G401 (cell line): ENCODE measurements at regions not wholly inside any gene's neighbourhood (a gene's known extent, or its start where the extent isn't known, plus 50 kb on each side); places are given as distances from the start of the nearest gene placed in this dataset.

Experiments
- DNase-seq: peaks from one replicate; pipeline ENCODE4 v3.0.0-alpha.2; 2015; ENCODE audit warnings: low spot score
- in situ Hi-C: cut with HindIII; loops from 2 replicates; pipeline ENCODE4 v1.10.0; 2016; ENCODE audit warnings: low sequenced_read_pairs, mixed read lengths

- in situ Hi-C loops = no loop called here
- no peak for DNase-seq
These were observed 84.7 kb upstream of the SOX5 start for GRCh38 chr12:24034160-24034559.

- no peak for DNase-seq
- in situ Hi-C loops = no loop called here
These were observed 77.9 kb upstream of the SOX5 start for GRCh38 chr12:24027352-24027751.

- in situ Hi-C loops = no loop called here
These were observed 75.8 kb upstream of the SOX5 start for GRCh38 chr12:24025153-24025798.

GRCh38 chr12:24023081-24023480 is 73.6 kb upstream of the SOX5 start:
- DNase-seq = no peak
- in situ Hi-C loops = no loop called here

More at GRCh38 chr12:24025153-24025798, 75.8 kb upstream of the SOX5 start:
- no peak for DNase-seq

GRCh38 chr12:24021164-24021502 is 71.7 kb upstream of the SOX5 start:
- in situ Hi-C loops = no loop called here
- no peak for DNase-seq

- no peak for DNase-seq
- in situ Hi-C loops = no loop called here
These were observed 71.1 kb upstream of the SOX5 start for GRCh38 chr12:24020397-24021163.

- DNase-seq = no peak
- in situ Hi-C loops = no loop called here
These were observed 66.3 kb upstream of the SOX5 start for GRCh38 chr12:24015833-24016160.

- in situ Hi-C loops = no loop called here
- DNase-seq = no peak
These were observed 65.7 kb upstream of the SOX5 start for GRCh38 chr12:24014915-24015832.

- no peak for DNase-seq
- in situ Hi-C loops = no loop called here
These were observed 64.8 kb upstream of the SOX5 start for GRCh38 chr12:24014240-24014639.

GRCh38 chr12:24012528-24012927 is 63.1 kb upstream of the SOX5 start:
- no peak for DNase-seq
- in situ Hi-C loops = no loop called here

GRCh38 chr12:24011927-24012507 is 62.5 kb upstream of the SOX5 start:
- DNase-seq = no peak
- in situ Hi-C loops = no loop called here

GRCh38 chr12:24008166-24008565 is 58.7 kb upstream of the SOX5 start:
- in situ Hi-C loops = no loop called here
- DNase-seq = no peak
